ENCODE measurements at regions not wholly inside any gene's neighbourhood (a gene's known extent, or its start where the extent isn't known, plus 50 kb on each side); places are given as distances from the start of the nearest gene placed in this dataset.
"Not testable (repeated sequence)": the region's sequence is repeated elsewhere in the genome, so short reads cannot be mapped to it uniquely, and the experiment has no call there.

GRCh38 chr12:105459760-105460330 is 129.4 kb downstream of the C12orf75 start:
- DNase-seq: no peak

GRCh38 chr12:105461271-105461943 is 130.9 kb downstream of the C12orf75 start:
- DNase-seq: no peak

GRCh38 chr12:105461944-105462762 is 131.7 kb downstream of the C12orf75 start:
- no peak for DNase-seq

- DNase-seq: no peak
These were observed 132.3 kb downstream of the C12orf75 start for GRCh38 chr12:105462831-105463230.

- no peak for DNase-seq
These were observed 133.9 kb downstream of the C12orf75 start for GRCh38 chr12:105464406-105464805.

GRCh38 chr12:105466231-105466900 is 135.9 kb downstream of the C12orf75 start:
- DNase-seq: no peak

GRCh38 chr12:105466901-105467598 is 136.6 kb downstream of the C12orf75 start:
- no peak for DNase-seq

- no peak for DNase-seq
These were observed 137.3 kb downstream of the C12orf75 start for GRCh38 chr12:105467710-105468366.

GRCh38 chr12:105468464-105468863 is 138.0 kb downstream of the C12orf75 start:
- DNase-seq: no peak

- no peak for DNase-seq
These were observed 138.7 kb downstream of the C12orf75 start for GRCh38 chr12:105469211-105469610.

GRCh38 chr12:105469701-105470100 is 139.2 kb downstream of the C12orf75 start:
- DNase-seq: no peak

- DNase-seq: no peak
These were observed 139.6 kb downstream of the C12orf75 start for GRCh38 chr12:105470102-105470501.

- no peak for DNase-seq
These were observed 140.1 kb downstream of the C12orf75 start for GRCh38 chr12:105470601-105471000.

- no peak for DNase-seq
These were observed 144.2 kb downstream of the C12orf75 start for GRCh38 chr12:105474672-105475071.

- no peak for DNase-seq
These were observed 146.1 kb downstream of the C12orf75 start for GRCh38 chr12:105476616-105477015.

- peak in 2 of 3 experiments; percentile 15 to 21 for DNase-seq
These were observed 147.4 kb downstream of the C12orf75 start for GRCh38 chr12:105477873-105478272.

GRCh38 chr12:105478788-105479187 is 148.3 kb downstream of the C12orf75 start:
- not testable (repeated sequence) for DNase-seq

GRCh38 chr12:105479710-105480109 is 149.2 kb downstream of the C12orf75 start:
- no peak for DNase-seq

- DNase-seq: no peak
These were observed 149.7 kb downstream of the C12orf75 start for GRCh38 chr12:105480162-105480561.

GRCh38 chr12:105481392-105482300 is 151.2 kb downstream of the C12orf75 start:
- DNase-seq: no peak

- no peak for DNase-seq
These were observed 152.5 kb downstream of the C12orf75 start for GRCh38 chr12:105482951-105483350.
